Left ventricle myocardium superior (tissue), 1 donor: ENCODE measurements at regions not wholly inside any gene's neighbourhood (a gene's known extent, or its start where the extent isn't known, plus 50 kb on each side); places are given as distances from the start of the nearest gene placed in this dataset.
A peak's percentile ranks its signal among the peaks of the same experiment; 100 is the strongest.
"Not testable (repeated sequence)": the region's sequence is repeated elsewhere in the genome, so short reads cannot be mapped to it uniquely, and the experiment has no call there.

Experiments
- ATAC-seq: fragments of 200-7000 bp; cut with Tn5 transposase; one replicate; pipeline ENCODE4 v1.9.1; 2020; ENCODE audit warnings: mild to moderate bottlenecking, moderate library complexity
- DNase-seq: peaks from one replicate; pipeline ENCODE4 v3.0.0-alpha.2; 2020
- intact Hi-C: fragments of 100-400 bp; cut with micrococcal nuclease; formaldehyde crosslinking; loops from one replicate; pipeline ENCODE4 v1.11.0; 2022
- donor health status: DM: no; HTN: yes; CAD: no; lungs with severe emphysema.

DNA sequence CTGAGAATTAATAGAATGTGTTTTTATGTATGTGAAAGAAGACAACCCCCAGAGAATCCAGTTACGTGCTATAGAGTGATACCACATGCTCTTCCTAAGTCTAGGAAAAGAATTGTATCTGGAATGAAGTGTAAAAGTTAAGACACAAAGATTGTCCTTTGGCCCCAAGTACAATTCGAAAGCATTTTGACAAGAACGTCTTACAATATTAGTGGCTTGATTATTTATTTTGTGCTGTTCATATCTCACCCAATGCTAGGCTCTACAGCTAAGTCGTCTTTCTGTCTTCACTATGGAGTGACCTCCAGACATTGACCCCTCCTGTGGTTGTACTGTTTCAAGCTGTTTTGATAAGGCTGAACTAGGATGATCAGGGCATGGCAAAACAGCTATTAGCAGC lies 345.7 kb upstream of the C2CD4B start:
- peak; percentile 31 for ATAC-seq
- intact Hi-C loops = no loop called here

DNA sequence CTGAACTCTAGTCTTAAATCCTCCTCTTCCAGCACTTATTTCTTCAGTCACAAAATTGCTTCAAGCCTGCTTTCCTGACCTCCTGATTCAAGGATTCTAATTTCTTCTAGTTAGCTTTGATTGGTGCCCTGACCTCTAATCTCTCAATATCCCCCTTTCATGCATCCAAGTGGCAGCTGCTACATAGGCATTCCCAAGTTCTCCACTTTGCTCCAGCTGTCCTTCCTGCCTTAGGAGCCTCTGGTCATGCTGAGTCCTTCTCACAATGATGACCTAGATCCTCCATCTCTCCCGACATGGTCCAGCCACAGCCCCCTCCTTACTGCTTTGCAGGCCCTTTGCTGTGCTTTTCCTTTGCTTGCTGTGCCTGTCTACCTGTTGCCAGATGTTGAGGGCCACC lies 347.8 kb upstream of the C2CD4B start:
- DNase-seq (no peak), ATAC-seq (no peak)
- intact Hi-C loops = no loop called here

More for the DNA sequence above, 345.7 kb upstream of the C2CD4B start:
- no peak for DNase-seq

- ATAC-seq (peak; percentile 24), DNase-seq (no peak)
- intact Hi-C loops = no loop called here
These were observed 348.8 kb upstream of the C2CD4B start for GRCh38 chr15:62513893-62514292.

DNA sequence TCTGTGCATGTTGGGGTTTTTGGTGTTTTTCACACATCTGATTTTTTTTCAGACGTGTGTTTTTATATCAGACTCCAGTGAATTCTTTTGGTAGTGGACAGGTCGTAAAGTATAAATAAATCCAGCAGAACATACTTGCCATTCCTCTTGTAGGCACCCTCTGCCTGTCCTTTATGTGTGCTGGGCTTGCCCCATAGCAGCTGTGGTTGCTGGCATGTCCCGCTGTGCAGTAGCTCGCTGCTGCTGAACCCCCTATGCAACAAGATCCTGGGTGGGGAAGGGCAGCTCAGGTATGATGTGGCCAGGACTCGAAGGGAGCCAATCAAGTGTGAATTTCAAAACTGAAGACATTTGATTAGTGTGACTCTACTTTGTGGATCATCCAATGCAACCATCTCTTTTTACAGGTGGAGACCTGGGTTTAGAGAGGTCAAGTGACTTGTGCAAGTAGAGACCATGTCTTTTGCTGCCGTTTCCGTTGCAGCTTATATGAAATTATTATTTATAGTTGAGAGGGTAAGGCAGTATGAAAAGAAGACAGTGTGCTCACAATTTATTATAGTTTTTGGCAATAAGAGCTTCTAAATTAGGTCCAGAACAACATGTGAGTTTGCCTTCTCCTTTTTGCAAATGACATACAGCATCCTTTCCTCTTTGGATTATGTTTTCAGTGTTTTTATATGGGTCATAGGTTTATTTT lies 350.8 kb upstream of the C2CD4B start:
- intact Hi-C loops = no loop called here
- DNase-seq (no peak), ATAC-seq (peak; percentile 69)

GRCh38 chr15:62517541-62517940 lies 352.5 kb upstream of the C2CD4B start:
- ATAC-seq (no peak), DNase-seq (no peak)
- intact Hi-C loops = no loop called here

GRCh38 chr15:62518666-62519065 lies 353.6 kb upstream of the C2CD4B start:
- intact Hi-C loops, ATAC-seq, DNase-seq: not testable (repeated sequence)

DNA sequence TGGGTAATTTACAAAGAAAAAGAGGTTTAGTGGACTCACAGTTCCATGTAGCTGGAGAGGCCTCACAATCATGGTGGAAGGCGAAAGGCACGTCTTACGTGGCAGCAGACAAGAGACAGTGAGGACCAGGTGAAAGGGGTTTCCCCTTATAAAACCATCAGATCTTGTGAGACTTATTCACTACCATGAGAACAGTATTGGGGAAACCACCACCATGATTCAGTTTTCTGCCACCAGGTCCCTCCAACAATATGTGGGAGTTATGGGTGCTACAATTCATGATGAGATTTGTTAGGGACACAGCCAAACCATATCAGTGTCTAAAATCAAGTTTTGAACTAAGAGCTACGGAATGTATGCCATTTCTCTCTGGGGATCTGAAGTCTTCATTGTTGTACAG lies 354.8 kb upstream of the C2CD4B start:
- ATAC-seq (no peak), DNase-seq (no peak)
- intact Hi-C loops = no loop called here

DNA sequence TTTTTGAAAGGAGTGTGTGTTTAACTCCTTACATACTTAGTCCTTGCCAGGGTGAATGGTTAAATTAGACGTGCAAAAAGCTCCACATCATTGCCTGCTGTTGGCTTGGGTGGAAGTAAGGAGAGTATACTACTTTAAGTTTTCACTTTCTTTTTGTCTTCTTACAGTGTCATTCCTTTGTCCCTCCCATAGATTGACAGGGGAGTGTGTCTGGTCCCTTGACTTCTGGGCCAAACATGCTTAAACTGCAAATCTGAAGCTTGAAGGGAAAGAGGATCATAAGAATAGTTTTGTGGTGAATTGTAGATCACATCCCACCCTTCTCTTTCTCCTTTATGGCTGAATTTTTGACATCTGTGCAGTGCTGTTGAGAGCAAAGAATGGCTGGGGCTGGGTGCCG lies 355.8 kb upstream of the C2CD4B start:
- DNase-seq (no peak), ATAC-seq (no peak)
- intact Hi-C loops = no loop called here

- DNase-seq (no peak), ATAC-seq (no peak)
- intact Hi-C loops = no loop called here
These were observed 356.3 kb upstream of the C2CD4B start for GRCh38 chr15:62521396-62521795.

- intact Hi-C loops = no loop called here
- ATAC-seq = no peak
- DNase-seq = no peak
These were observed 359.8 kb upstream of the C2CD4B start for GRCh38 chr15:62524848-62525247.

DNA sequence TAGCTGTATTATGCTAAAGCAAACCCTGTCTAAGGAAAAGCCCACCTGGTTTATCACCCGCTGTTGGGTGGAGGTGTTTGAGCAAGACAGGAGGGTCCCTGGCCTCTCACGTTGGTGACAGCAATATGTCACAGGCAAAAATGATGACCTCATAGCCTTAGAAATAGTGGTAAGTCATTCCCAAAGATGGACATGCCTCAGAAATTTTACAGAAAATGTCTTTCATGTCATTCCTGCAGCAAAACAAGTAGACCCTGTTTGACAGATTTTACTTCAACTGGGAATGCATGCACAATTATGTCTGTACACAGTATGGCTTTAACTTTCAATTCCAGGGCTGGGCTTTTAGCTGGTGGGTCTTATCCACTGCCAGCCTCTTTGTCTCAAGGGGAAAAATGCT lies 362.3 kb upstream of the C2CD4B start:
- intact Hi-C loops = no loop called here

DNA sequence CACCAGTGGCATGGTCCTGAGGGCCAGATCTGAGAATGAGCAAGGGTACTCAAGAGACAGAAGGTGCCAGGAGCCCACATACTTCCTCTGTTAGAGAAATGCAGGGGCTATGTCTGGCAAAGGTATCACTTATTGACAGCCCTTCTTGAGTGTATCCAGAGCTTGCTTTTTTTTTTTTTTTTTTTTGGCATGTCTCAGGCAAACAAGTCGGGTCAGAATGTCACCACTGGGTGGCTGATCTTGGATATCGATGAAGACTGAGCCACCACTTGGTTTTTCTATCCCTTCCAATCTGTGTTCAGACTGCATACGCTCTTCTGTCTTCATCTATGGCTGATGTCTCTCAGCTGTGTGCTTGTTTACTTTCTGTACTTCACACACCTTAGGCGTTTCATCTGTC lies 363.4 kb upstream of the C2CD4B start:
- intact Hi-C loops = no loop called here

More for the DNA sequence above, 362.3 kb upstream of the C2CD4B start:
- DNase-seq (no peak), ATAC-seq (no peak)

DNA sequence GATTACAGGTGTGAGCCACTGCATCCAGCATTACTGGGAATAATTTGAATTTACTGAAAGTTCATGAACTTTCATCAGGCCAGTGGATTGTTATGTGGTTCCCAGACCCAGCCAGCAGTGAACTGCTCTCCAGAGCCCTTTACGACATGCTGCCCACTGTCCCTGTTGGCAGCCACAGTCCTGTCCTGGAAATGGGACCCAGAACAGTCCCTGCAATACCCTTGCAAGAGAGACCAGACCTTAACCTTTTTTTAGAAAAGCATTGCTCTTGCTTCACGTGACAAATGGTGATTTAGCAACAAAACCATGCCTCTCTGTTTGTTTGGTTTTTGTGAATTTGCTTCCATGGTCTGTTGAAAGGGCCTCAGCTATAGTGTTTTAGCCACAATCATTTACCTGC lies 367.3 kb upstream of the C2CD4B start:
- intact Hi-C loops = no loop called here
- peak; percentile 38 for ATAC-seq
- no peak for DNase-seq

More for the DNA sequence above, 363.4 kb upstream of the C2CD4B start:
- no peak for ATAC-seq
- DNase-seq = no peak

DNA sequence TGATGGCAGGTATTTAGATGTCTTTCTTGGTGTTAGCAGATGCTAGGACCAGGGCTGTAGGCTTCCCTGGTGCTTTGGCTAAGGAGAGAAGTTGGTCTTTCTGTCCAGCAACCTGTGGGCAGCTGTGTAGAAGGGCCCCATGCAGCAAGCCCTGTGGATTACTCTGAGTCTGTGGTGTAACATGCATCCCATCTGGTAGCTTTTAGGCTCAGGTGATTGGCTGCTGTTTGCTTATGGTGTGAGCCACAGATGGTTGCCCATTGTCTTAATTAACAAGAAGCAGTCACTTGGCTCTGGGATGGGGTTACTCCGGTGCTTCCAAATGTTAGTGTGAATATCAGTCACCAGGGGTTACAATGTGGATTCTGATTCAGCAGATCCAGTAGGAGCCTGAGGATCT lies 368.6 kb upstream of the C2CD4B start:
- intact Hi-C loops = no loop called here
- no peak for DNase-seq
- no peak for ATAC-seq

DNA sequence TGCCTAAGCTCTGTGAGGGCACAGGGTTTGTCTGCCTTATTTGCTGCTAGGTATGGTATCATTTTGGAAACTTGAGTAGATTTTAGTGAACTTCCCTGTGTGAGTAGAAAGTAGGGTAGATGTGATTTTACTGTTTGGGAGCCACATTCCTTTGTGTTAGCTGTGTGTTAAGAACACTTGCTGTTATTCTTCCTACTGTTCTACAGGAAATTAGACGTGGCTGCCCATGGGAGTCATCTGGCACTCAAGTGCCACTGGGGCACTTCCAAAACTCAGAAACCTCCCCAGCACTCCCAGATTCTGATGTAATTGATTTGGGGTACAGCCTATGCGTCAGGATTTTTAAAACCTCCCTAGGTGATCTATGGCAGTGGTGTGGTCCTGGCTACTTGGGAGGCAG lies 369.9 kb upstream of the C2CD4B start:
- intact Hi-C loops = no loop called here
- DNase-seq (no peak), ATAC-seq (no peak)

- DNase-seq (no peak), ATAC-seq (no peak)
- intact Hi-C loops = no loop called here
These were observed 374.2 kb upstream of the C2CD4B start for GRCh38 chr15:62539236-62539635.

DNA sequence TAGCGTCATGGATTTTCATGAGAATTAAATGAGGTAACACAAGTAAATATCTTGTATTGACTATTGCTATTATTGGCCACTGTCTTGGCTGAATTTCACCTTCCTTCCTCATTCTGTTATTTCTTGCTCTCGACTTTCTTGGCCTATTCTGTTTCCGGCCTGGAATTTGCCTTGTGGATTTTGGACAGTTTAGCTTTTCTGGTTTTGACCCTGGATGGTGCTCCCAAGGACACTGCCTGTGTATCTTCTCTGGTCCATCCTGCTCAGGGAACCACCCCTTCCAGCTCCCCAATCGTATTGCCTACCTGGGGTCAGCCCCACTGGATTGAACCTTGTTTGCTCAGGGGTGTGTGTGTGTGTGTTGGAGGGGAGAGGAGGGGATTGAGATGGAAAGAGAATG lies 376.2 kb upstream of the C2CD4B start:
- DNase-seq (no peak), ATAC-seq (no peak)
- intact Hi-C loops = no loop called here

GRCh38 chr15:62541846-62542245 lies 376.8 kb upstream of the C2CD4B start:
- ATAC-seq = no peak
- DNase-seq = no peak
- intact Hi-C loops = no loop called here

- DNase-seq = no peak
- ATAC-seq = no peak
- intact Hi-C loops = no loop called here
These were observed 379.4 kb upstream of the C2CD4B start for GRCh38 chr15:62544446-62544845.

- DNase-seq (peak; percentile 48), ATAC-seq (peak; percentile 74)
- intact Hi-C loops = no loop called here
These were observed 380.6 kb upstream of the C2CD4B start for GRCh38 chr15:62545467-62546227.

GRCh38 chr15:62546628-62547027 lies 381.5 kb upstream of the C2CD4B start:
- DNase-seq = no peak
- intact Hi-C loops = no loop called here
- peak; percentile 5 for ATAC-seq
